Stimulated activated CD4-positive, alpha-beta T cell treated with anti-CD3 and anti-CD28 coated beads, Interleukin-1b, Interleukin-23, amount 100 ng/mL, for 1 hour (primary cell): ENCODE measurements at regions not wholly inside any gene's neighbourhood (a gene's known extent, or its start where the extent isn't known, plus 50 kb on each side); places are given as distances from the start of the nearest gene placed in this dataset.
"Not testable (repeated sequence)": the region's sequence is repeated elsewhere in the genome, so short reads cannot be mapped to it uniquely, and the experiment has no call there.

Source experiments
- DNase-seq, 2 donors: peaks; one replicate each; pipeline ENCODE4 v3.0.0-alpha.2; 2020; ENCODE audit warnings: low read depth in 2 of 2

DNA sequence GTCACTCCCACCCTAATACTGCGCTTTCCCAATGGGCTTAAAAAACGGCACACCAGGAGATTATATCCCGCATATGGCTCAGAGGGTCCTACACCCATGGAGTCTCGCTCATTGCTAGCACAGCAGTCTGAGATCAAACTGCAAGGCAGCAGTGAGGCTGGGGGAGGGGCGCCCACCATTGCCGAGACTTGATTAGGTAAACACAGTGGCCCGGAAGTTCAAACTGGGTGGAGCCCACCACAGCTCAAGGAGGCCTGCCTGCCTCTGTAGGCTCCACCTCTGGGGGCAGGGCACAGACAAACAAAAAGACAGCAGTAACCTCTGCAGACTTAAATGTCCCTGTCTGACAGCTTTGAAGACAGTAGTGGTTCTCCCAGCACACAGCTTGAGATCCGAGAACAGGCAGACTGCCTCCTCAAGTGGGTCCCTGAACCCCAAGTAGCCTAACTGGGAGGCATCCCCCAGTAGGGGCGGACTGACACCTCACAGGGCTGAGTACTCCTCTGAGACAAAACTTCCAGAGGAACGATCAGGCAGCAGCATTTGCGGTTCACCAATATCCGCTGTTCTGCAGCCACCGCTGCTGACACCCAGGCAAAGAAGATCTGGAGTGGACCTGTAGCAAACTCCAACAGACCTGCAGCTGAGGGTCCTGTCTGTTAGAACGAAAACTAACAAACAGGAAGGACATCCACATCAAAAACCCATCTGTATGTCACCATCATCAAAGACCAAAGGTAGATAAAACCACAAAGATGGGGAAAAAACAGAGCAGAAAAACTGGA lies 1085.6 kb upstream of the FANCL start:
- DNase-seq, result not testable (repeated sequence)

DNA sequence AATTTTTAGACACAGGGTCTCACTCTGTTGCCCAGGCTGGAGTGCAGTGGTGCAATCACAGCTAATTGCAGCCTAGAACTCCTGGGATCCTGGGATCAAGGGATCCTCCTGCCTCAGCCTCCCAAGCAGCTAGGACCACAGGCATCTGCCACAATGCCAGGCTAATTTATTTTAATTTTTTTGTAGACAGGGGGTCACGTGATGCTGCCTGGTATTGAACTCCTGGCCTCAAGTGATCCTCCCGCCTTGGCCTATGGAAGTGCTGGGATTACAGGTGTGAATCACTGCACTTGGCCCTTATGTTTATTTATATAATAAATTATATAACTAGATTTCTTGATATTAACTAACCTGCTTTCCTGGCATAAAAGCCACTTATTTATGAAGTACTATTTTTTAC lies 1081.7 kb upstream of the FANCL start:
- DNase-seq, result no peak

DNA sequence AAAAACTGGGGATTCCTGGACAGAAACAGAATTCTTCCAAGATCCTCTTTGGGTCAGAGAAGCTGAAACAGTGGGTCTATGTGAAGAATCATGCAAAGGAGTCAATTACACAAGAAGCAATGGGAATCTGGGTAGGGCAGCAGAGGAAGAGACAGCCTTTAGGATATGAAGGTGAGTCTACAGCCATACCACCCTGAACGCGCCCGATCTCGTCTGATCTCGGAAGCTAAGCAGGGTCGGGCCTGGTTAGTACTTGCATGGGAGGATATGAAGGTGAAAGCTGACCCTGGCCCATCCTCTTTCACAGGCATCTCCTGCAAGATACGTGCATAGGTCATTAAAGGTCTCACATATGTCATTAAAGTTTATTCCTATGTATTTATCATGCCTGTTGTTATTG lies 1080.9 kb upstream of the FANCL start:
- no peak for DNase-seq

DNA sequence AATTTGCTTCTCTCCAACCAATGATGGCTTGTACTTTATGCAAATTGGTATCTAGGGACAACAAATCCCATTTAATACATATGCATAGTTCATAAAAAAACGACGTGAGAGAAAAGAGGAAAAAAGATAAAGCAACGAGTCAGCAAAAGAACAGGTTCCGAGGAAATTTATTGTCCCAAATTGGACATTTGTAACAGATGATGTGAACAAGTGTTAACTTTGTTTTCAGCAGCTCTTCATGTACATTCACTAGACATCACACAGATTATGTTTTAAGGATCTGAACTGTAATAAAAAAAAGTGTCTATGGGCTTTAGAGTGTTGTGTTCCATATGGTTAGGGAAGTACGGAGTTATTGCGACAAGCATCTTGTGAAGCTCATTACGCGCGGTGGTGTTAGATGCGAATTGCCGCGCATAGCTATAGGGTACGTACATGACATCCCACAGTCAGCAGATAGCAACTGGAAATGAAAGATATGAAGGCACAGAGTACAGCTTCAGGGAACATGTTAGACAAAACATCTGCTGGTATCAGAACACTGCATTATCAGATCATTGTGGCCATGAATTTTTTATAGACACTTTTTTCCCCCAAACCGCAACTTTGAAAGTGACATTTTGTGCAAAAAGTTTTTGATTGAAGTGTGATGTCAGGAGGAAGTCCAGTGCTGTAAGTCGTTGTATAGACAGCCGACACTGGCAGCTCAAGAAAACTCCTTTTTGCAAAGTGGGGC lies 1073.1 kb upstream of the FANCL start:
- no peak for DNase-seq

DNA sequence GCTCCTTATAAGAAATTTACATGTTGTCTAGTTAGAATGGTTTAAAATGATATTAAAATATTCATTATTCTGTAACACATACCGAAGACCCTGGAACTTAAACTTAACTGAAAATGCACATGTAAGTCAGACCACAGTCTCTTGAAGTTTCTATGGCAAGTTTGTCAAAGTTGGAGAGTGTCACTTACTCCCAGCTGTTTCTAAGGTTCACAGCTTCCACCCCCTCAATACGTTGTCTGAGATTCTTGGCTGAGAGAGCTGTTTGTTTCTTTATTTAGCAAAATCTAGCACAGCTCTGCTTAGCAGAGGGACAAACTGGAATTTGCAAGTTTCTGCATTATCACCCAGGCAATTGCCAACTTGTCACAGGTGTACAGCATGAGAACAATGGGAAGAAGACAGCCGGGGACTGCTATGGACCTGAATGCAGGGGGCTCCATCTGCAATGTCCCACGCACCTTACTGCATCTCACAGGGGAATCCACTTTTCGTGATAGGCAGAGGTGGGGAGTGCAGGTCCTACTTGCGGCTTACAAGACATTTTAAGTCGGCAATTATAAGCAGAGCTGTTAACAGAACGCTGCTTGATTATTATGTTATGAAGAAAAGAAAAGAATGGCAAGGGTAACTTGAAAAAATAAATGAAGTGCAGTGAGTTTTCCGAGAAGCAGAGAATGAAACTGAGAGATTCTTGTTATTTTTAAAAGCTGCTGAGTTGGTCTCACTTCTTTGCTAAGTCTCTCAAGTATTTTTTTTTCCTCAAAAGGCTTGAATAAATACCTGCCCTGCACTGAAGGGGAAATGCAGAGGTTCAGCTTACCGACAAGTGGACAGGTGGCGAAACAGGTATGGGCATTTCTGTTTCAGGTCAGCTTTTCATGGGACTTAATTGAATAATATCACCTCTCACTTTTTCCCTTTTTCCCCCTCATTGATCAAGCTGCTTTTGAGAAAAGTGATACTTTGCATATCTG lies 1072.1 kb upstream of the FANCL start:
- DNase-seq, result no peak

DNA sequence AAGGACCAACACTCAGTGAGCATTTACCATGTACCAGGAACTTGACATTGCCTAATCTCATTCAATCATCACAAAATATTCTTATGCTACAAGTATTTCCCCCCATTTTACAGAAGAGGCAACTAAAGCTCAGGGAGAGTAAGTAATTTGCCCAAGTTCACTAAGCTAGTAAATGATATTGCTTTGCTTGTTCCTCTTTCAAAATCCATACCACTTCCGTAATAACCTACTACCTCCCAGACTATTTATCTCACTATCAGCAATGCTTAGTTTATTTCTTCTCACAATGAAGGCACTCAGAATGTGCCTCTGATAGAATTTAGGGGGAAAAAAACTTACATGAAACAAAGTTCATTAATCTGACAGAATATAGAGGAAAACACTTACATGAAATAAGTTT lies 1070.9 kb upstream of the FANCL start:
- DNase-seq, result no peak

DNA sequence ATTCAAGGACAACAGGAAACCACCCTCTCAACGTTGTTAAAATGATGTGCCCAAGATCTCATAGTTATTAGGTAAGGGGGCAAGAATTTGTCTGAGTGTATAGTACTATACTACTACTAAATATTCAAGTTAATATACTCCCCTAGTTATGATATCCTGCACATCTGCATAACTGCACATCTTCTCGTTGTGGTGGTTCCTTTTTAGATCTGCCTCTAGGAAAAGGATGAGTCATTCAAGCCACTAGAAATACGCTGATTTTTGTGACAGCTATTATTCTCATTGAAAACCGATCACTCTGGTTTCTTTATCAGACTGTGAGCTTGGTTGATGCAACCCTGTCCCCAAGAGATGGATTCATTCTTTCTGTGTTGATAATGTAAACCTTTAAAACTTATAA lies 1067.0 kb upstream of the FANCL start:
- no peak for DNase-seq

DNA sequence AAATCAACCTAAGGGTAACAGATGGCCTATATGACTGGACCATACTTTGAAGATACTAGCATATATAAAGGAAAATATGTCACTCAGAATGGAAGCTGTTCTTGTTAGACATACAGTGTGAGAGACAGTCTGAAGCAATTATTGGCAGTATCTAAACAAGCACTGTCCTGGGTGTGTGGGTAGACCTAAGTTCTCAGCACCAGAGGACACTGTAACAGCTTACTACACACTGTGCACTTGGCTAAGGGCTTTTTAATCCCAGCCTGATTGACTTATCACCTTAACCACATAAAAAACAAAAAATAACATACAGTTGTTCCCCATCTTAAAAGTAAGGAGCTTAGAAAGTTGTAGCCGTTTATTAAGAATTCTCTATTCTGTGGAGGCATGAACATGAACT lies 1066.1 kb upstream of the FANCL start:
- no peak for DNase-seq

DNA sequence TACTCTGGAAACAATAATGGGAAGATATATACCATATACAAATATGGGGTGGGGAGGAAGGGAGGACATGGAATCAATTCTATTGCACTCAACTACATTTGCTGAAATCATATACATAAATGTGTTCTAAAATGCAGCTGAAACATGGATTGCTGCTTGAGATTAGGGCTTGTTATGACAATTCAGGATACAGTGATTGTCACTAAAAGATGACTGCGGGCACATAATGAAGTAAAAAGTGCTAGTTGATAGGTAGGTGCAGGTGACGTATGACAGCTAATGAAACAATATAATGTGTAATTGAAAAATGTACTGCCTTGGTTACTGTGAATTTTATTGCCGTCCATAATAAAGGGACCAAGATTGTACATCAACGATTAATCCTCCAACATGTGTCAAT lies 1062.1 kb upstream of the FANCL start:
- DNase-seq, result no peak

DNA sequence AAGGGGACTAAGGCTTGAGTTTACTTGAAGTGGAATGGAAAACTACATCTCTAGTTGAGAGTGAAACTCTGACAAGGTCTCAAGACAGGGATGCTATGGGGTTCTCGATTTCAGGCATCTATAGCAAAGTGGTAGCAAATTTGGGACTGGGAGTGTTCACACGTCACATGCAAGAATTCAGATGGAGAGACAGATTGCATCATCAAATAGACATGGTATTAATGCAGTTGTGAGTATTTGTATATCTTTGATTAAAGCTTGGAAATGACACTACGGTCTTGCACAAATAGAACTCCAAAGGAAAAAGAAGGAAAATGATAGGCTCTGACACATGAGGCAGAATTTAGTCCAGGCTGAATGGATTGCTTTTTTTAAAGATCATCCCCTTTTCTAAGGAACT lies 1061.6 kb upstream of the FANCL start:
- no peak for DNase-seq

DNA sequence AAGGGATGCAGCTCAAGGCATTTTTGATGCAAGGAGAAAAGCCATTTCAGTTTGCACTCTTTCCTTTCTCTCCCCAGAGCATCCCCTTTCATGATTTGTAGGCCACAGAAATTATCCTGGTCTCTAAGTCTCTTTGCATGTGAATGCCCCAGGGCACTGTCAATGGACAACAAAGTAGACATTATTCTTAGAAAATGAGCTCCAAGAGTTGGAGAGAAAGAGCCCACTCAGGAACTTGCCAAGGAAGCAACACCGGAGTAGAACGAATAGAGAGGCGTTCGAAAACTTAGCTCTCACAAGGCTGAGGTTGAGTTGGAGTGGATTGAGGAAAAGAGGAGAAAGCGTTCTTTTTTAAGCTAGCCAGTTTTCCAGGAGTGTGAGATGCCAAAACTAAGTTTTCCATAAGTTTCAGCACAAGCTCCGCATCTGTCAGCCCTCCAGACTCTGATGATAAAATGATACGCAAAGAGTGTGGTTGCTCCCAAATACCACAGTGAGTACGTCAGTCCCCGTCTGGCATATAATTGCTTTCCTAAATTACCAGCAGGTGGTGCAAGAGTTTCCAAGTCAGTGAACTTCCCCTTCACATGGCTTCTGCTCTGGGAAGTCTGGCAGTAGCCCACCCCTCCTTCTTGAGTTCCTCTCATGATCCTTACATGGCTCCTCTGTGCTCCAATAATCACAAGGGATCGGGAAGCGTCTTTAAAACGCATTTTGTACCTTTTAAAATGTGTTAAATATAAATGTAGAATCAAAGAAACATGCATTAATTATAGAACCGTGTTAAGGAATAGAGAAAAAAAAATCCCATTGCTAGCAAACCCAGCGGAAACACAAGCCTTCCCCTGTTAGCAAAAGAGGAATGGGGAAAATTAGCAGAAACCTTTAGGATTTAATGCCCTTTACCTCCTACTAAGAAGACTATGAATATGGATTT lies 1060.6 kb upstream of the FANCL start:
- no peak for DNase-seq

DNA sequence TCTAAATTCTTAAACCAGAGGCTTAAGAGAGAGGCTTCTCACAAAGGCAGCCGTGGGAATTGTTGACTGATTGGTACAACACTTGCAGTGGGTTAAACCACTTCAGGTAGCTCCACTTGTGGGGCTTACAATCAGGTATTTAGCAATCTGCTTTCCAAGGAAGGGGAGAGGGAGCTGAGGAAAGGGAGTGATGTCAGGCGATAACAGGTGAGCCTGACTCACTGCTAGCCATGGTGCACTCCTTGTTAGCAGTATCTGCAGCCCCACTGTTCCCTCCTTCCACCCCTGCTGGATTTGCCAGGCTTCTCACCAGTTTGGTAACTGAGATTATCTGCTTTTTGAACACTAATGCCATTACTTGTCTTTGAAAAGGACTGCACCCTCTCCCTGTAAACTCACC lies 1056.7 kb upstream of the FANCL start:
- DNase-seq, result no peak

DNA sequence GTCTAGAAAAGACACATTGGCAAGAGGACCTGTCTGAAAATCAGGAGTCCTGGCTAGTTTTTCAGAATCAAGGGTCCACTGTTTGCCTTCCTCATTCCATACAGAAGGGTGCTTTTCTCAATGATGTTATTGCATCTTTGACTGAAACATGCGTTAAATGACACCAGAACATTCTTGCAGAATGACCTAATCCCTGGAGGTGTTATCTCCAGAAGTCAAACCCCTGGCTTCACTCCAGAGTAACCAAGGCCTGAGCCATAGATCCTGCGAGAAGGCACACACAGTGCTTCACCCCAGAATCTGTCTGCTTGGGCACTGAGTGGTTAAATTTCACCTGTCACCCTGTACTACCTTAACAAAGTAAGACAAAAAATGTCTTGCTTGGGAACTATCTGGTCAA lies 1055.2 kb upstream of the FANCL start:
- DNase-seq, result no peak

DNA sequence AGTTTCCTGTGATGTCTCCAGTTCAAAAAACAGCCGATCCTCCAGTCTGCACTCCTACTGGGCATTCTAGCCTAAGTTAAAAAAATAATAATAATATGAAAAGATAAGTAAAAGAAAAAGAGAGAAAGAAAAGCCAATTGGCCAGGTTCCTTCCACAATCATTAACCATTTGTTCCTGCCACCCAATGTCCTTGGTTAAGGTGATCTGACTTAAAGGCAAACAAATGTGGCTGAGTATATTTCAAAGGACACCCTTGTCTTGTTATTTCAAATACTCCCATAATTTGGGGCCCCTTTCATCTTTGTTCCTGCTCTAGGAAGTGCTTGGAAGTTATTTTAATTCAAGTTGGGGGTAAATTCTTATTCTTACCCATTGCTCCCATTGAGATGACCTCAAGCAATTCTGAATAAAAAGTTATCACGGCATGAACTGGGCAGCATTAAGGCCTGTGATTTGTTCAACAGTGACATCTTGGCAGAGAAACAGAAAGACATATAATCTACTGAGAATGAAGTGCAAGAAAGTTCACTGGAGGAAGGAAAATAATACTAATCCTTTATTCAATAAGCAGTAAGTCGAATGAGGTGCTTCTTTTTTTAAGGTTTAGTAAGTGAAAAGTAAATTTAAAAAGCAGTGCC lies 1054.5 kb upstream of the FANCL start:
- no peak for DNase-seq

DNA sequence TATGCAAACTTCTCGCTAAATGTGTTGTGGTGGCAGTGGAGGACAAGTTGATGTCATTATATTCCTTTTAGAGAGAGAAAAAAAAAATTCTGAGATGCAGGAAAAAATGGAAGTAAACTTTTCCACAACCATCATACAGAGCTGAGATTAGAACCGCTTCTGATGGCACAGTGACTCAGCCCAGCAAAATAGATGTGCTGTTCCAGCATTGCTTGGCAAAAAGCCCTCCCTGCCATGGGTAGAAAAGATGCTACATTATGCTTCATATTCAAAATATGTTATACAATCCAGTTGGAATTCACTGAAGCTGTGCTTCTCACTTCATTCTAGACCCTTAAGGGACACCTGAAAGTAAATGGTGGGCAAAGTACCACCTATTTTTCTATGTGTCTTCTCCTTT lies 1047.6 kb upstream of the FANCL start:
- DNase-seq, result no peak

DNA sequence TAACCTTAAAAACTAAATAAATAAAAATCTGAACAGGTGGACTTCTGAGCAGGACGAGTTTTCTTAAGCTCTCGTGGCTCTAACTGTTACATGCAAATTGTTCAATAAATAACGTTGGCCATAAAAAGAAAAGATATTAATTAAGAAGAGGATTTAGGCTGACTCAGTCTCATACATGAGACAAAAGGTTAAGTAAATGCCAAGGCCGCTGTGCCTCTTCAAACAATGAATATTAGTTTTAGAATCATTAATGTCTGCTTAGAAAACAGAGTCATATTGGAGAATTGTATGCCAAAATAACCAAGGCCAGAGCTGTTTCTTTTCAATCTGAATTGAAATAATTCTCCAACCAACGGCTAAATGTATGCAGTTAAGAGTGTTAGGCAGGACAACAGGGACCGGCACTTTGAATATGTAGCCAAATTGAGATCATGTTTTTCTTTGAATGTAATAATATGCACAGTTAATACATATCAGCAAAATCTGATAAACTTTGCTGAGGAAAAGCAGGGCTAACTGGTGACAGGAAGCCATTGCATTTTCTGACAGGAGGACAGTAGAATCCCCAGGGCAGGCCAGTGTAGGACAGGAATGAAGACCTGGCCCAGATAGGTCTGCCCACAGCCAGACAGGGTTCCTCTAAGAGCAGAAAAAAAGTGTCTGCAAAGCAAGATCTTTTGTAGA lies 1041.4 kb upstream of the FANCL start:
- DNase-seq, result no peak

DNA sequence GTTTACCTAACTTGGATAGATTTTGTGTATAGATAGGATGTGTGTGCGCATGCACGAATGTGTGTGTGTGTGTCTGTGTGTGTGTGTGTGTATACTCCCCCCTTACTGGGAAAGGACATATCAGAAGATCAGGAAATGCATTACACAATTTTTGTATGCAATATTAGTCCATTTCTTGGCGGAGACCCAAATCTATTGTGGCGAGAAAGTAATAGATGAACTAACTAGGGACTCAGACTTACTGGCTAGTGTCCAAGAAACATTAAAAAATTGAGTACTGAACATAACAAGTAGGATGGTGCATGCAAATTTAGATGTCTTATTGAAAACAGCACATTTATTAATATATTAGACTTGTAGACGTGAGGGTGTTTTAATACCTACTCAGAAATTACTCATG lies 1036.5 kb upstream of the FANCL start:
- no peak for DNase-seq

DNA sequence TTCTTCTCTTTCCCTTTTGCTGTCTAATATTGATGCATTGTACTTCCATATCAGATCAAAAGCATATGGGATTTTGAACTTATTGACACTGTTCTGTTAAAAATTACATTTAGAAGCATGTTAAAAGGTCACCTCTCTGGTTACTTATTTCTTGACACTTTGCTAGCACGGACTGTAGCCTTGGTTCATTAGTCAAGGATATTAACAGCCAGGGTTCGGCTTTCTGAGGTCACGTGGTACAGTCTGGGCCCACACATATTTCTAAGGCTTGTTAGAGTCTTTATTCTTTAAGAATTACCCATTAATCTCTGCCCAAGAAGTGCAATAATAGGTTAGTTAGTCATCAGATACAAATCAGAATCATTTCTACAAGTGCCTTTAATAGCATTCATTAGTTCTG lies 1035.8 kb upstream of the FANCL start:
- no peak for DNase-seq

DNA sequence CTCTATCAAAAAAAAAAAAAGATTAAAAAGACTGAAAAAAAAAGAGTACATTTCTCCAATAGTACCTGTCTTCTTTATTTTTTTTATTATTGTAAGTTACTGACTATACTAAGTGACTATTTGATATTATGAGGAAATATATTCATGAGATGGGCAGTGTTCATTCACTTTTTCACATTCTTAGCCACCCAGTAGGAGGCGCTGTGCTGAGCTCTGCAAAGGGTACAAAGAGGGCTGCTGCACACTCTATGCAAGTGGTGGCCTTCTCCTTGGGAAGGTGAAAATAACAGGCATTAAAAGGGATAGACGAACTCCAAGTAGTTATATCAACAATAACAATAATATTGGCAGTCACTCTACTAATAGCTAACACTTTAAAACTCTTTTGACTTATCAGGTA lies 1034.9 kb upstream of the FANCL start:
- DNase-seq, result no peak

DNA sequence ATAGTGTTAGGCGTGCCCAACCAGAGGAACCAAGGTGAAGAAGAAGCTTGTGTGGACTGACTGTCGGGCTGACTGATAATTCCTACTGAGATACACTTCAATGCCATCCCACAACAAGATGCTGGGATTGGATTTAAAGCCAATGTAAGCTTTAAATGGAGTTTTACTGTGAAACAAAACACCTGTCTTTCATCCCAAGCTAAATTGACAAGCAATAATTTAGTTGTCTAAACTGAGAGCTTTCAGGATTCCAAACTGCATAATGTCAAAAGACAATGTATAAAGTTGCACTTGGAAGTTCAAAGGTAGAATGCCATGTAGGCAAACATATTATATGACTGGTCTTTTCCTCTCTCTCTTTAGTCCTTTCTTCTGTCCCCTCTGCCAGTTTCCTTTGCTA lies 1025.3 kb upstream of the FANCL start:
- no peak for DNase-seq
